CD4-positive, alpha-beta T cell treated with Interferon alpha-2 for 1 hour (primary cell): ENCODE measurements at regions not wholly inside any gene's neighbourhood (a gene's known extent, or its start where the extent isn't known, plus 50 kb on each side); places are given as distances from the start of the nearest gene placed in this dataset.
"Not testable (repeated sequence)": the region's sequence is repeated elsewhere in the genome, so short reads cannot be mapped to it uniquely, and the experiment has no call there.

ENCODE experiments used
- DNase-seq, 2 donors: peaks; one replicate each; pipeline ENCODE4 v3.0.0-alpha.2; 2020 to 2022

DNA sequence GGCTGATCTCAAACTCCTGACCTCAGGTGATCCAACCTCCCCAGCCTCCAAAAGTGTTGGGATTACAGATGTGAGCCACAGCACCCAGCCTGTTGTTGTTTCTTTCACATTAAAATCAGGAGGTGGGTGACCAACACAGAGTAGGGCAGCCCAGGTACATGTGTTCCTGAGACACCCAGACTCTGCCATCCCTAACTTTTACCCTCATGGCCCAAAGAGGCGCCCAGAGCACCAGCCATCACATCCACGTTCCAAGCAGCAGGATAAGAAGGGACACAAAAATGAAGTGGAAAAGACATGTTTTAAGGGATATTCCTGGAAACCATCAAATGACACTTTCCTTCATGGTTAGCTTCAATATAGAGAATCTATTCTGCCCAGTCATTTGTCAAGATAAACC, 159.6 kb upstream of the KLF6 start:
- no peak for DNase-seq

DNA sequence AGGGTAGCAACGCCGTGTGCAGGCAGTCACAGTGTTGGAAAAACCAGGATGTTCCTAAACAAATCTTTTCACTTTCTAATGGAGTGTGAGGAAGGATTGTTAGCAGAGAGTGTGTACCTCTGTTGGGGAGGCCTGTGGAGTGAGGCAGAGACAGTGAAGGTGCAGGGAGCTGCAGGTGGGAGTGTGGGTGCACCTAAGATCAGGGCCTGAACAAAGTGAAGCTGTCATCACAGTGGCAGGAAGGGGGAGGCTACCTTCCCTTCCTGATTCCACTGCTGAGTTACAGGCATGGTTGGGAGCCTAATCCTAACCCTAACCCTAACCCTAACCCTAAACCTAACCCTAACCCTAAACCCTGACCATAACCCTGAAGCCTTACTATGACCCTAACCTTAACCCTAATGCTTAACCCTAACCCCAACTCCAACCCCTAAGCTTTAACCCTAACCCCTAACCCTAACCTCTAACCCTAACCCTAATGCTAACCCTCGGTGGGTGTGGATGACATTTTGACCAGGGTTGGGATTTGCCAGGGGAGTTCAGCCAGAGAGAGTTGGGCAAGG, 158.8 kb upstream of the KLF6 start:
- no peak for DNase-seq

DNA sequence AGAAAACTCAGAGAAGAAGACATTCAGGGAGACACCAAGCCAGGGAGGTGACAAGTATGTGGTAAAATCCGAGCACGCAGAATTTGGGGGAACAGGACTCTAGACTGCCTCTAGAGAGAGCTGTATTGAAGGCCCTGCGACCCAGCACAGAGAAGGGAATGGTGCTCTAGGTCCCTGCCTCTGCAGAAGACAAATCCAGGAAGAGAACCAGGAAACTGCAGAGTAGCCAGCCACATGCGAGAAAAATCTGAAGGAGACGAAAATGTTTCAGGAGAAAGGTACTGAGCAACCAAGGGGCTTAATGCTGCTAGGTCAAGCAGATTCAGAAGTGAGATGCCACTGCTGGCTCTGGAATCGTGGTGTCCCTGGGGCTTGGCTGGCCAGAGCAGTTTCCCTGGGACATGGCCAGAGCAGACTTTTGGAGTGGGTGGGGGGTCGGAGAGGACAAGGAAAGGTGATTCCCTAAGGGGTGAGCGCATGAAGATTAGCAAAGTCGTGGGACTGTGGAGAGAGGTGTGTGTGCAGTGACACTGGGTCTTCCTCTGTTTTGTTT, 158.0 kb upstream of the KLF6 start:
- peak in 1 of 2 donors; percentile 31 for DNase-seq

DNA sequence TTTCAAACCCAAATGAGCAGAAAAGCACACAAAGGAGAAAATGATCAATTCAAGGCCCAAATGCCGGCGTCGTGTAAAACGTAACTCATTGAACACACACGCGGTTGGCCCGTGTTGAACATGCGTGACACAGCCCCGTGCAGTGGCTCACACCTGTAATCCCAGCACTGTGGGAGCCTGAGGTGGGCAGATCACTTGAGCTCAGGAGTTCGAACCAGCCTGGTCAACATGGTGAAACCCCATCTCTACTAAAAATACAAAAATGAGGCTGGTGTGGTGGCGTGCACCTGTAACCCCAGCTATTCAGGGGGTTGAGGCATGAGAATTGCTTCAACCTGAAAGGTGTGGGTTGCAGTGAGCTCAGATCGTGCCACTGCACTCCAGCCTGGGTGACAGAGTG, 156.7 kb upstream of the KLF6 start:
- no peak for DNase-seq

DNA sequence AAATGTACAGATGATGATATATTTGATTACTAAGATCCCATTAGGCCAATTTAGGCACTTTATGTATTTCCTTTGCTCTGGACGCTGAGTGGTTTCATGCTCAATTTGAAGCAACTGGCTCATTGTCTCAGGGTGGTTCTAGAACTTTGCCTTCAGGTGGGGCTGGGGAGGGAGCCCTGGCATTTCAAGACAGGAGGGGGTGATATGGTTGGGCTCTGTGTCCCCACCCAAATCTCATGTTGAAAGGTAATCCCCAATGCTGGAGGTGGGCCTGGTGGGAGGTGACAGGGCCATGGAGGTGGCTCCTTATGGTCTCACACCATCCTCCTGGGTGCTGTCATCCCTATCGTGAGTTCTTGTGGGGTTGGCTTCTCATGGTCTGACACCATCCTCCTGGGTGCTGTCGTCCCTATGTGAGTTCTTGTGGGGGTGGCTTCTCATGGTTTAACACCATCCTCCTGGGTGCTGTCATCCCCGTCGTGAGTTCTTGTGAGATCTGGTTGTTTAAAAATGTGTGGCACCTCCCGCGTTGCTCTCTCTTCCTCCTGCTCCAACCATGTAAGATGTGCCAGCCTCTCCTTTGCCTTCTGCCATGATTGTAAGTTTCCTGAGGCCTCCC, 151.5 kb upstream of the KLF6 start:
- DNase-seq, result no peak

DNA sequence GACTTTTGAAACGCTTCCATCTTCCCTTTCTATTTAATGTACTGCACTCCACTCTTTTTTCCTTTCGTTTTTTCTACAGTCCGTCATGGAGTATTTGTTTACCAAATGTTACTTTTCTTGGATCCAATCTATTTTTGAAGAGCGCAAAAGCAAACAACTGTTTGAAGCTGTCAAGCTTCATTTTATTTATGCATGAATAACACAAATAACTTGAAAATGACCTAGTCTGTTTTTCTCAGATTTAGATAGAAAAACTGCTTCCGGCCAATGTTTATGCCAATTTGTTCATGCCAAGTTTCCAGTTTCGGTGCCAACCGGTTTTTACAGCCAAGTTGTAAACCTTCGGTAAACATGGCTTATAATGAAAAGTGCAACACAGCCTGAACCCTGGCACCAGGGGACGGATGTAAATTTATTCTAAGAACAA, 150.9 kb upstream of the KLF6 start:
- no peak for DNase-seq

DNA sequence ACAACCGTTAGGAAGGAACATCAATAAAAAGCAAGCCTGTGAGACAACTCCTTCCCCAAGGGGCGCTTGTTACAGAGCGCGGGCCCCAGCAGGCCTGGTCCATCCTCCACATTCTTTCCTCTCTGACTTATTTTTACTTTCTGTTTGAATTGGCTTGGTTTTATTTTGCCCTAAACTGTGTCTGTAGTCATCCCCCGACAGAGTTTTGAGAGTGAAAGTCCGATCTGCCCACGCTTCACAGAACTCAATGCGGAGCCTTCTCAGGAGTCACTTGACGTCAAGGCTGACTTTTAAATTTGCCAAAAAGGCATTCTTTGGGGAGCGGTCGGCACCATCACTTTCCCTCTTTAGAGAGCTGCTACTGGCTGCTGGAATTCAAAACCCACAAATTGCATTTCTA, 150.1 kb upstream of the KLF6 start:
- DNase-seq, result peak; percentile 43 to 76

DNA sequence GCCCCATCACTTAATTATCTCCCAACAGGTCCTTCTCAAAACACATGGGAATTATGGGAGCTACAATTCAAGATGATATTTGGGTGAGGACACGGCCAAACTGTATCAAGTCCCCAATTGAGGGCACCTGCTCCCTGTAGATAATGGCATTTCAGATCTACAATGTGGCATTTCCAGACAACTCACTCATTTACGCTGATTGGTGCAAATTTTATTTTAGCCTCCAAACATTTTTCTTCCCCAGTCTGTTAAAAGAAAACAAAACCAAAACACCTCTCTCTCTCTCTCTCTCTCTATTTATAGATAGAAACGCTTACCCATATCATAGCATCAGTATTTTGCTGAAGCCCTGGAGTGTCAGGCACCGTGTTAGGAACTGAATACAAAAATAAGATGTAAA, 148.7 kb upstream of the KLF6 start:
- no peak for DNase-seq

DNA sequence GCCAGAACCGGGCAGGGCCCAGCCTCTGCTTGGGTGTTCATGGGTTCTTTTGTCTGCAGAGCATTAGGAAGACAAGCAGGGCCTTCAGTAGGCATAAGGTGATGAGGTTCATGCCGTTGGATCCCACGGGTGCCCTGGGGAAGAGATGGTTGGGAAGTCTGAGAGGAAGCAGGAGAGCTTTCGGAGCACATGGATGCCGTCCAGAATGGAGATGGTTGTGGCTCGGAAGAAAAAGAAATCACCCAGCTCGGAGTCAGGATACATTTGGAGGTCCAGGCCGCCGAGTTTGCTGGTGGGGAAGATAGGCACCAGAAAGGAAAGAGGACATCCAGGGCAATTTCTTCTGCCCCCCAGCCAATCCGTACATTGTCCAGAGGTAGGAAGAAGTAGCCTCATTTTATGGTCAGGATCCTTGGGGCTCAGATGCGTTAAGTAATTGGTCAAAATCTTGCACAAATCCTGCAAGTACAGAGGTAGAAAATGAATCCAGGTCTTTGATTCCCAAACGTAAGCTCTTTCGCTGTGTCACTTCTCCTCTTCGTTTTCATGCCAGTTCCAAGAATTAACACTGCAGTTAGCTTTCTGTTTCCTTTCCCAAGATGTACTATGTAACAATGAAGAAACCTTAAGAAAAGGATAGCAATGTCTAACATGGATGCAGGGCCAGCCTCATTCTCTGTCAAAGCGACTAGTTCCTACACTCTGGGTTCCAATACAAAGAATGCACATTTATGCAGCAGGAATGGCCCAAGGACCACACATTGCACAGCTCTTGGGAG, 147.8 kb upstream of the KLF6 start:
- peak in 1 of 2 donors; percentile 38 for DNase-seq

DNA sequence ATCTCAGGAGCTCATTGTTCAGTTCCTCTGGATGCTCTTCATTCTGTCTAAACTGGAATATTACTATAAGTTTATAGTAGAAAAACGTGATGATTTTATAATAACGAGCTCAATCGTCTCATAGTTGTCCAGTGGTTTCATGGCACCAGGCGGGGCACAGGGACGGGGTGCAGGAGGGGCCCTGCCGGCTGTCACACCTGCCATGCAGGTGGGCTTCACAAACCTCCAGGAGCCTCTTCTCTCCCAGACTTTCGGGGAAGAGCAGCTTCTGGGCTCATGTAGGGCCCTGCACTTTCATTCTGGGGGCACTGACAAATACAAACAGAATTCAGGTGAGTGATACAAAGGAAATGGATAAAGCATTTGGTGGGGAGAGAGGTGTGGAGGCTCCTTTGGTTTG, 146.9 kb upstream of the KLF6 start:
- DNase-seq, result no peak

DNA sequence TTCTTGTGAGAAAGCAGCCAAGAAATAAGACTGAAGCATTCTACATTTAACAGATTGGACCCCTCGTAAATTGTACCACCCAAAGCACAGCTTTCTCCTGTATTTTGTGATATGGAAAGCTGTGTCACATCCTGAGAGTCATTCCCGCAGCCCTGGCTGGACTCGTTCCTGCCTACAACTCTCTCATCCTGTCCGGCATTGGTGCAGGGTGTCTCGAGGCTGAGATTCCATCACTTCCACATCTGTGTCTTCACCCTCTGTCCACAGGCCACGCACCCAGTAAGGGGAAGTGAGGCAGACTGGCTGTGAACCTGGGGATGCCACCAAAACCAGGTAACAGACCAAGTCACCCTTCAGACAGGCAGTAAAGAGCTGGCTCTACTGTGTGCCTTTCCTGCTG, 146.2 kb upstream of the KLF6 start:
- no peak for DNase-seq

DNA sequence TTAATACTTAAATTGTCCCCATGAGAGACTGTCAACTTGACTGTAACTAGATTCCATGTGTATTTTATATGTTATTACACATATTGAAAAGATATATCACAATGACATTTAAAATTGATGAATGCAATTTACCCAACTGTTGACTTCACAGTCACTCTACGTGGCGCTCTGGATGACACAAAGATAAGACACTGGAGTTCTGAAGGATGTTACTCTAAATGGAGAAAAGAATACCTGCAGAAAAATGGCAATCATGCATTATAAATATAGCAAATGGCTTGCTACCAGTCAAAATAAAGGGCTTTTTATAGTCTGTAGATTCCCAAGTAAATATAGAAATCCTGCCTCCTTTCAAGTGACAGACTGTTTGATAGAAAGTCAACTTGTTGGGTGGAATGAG, 143.6 kb upstream of the KLF6 start:
- no peak for DNase-seq

DNA sequence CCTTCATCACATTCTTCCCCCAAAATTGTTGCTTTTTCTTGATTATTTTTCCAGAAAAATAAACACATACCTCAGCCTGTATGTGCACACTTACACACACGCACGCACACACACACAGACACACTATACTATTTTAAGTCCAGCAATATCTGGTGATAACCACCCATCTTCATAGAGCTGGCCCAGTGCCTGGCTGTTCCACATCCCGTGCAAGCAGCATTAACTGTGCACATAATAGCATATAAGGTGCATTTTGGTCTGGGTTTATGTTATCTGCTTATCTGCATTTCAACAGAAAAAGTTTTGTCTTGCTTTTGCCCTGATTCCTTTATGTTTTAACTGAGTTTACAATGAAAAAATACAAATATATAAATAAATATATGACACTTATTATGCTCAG, 143.1 kb upstream of the KLF6 start:
- no peak for DNase-seq

DNA sequence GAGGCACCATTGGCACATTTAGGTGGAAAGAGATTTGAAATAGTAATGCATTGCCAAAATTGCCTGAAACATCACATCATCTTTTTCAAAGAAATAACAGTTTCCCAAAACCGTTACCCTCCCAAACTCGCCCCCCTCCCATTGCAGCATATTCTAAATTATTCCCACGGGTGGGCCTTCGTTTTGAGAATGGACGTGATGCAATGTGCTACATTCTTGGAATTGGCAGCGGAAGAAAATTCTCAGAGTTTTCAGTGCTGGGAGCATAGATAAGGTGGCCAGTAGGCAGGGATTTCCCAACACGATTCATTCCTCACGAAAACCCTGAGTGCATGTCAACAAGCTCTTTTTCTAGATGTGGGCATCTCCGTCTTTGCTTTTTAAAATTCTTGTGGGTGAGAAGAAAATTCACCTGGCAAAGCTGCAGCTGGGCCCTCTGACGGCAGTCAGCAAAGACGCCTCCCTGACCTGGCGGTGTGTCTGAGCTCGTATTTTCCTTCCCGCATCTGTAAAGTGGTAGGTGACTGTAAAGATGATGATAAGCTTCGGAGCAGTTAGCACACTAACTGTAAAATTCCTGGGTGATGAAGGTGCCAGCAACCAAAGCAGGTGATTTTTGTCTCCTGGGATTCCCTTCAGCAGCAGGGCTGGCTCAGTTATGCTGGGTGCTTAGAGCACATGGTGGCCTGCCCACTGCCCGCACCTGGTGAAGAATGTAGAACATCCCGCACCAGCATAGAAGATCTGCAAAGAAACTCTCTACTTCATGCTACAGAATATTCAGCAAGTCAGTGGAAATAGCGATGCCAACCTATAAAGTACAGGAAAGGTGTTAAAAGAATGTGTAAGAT, 141.9 kb upstream of the KLF6 start:
- no peak for DNase-seq

DNA sequence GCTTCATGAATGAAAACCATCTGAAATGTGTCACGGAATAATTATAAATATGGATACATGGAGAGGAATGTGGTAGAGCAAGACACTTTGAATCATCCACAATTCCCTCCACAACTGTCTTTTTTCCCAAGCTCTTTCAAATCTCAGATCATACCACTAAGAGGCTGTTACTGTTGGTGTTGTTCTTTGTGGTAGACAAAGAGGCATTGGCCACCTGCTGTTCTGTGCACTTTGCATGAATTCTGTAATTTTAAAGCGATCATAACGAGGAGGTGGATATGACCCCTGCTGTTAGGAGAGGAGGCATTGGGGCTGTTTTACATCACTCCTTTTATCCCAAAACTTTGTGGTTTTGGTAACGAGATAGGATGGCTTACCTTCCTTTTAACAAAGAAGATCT, 141.2 kb upstream of the KLF6 start:
- DNase-seq, result no peak

DNA sequence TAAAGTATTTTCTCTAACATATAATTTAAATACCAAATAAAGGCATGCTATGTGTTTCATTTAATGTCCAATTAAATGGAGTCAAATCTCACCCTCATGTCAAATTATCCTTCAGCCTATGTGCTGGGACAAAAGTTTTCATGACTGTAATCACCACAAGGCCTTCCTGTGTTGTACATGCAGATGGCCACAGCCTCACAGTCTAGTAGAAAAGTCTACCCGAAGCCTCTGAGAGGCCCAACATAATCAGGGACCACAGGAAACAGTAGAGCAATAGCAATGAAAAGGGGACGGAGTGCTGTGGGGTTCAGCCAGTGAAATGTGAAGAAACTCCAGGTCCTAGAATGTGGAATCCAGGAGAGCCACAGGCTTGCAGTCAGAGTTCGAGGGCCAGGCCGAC, 140.2 kb upstream of the KLF6 start:
- DNase-seq, result no peak

DNA sequence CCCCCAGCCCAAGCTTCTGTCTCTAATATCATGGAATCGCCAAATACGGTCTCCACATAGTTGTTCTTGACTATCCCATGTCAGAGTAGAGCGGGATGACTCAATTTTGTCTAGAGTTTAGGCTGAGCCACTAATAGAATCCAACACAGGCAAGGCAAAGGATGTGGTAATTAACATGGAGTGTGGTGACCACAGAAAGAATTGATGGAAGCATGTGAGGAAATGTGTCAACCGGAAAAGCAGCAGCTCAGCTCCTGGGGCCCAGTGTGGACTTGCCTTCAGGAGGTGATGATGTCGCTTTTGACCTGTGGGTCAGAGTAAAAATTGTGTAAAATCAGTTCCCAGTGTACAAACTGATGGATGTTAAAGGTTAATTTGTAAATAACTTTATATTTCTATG, 139.3 kb upstream of the KLF6 start:
- no peak for DNase-seq

DNA sequence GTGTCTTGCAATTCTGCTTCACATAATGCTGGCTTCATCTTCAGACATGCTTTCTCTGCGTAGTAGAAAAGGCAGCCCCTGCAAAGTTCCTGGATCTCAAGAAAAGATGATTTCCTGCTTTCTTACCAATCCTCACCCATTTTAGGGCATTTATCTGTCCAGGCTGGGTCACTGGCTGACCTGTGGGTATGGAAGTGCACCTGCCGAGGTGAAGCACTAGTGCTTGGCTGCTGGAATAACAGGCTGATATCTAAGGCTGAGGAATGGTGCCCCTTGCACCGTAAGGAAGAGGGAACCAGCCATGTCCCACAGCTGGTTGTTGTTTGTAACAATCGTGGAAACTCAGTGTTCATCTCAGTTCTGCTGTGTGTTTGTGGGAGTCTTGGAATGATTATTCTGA, 138.0 kb upstream of the KLF6 start:
- no peak for DNase-seq

DNA sequence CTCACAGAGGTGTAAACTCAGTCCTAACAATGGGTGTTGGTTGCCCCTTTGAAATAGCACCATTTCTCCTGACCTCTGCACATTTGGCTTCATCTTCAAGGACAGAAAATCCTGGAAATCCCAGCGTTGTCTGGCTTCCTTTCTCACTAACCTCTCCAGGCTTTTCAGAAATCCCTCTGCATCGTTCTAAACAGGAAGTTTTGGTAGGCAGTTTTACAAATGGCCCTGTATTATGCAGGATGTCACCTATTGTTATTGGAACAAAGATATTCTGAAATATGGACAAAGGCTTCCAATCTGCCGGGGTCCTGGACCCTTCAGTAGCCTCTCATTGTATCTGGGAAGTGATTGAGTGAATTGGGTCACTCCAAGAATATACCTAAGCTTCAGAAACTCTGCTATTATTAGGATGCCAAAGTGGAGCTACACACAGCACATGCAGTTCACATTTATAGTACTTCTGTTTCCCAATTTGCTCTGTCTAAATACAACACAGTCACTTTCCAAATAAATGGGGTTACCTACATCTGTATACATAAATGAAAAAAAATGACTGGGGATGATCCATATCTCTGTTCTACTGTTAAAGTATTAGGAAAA, 134.8 kb upstream of the KLF6 start:
- no peak for DNase-seq

DNA sequence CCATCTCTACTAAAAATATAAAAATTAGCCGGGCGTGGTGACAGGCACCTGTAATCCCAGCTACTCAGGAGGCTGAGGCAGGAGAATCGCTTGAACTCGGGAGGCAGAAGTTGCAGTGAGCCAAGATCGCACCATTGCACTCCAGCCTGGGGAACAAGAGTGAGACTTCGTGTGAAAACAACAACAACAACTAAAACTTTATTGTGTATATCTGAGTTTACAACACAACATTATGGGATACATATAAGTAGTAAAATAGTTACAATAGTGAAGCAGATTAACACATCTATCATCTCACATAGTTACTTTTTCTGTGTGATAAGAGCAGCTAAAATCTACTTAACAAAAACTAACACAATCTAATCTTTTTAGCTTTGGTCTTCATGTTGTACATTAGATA, 132.4 kb upstream of the KLF6 start:
- DNase-seq, result not testable (repeated sequence)

DNA sequence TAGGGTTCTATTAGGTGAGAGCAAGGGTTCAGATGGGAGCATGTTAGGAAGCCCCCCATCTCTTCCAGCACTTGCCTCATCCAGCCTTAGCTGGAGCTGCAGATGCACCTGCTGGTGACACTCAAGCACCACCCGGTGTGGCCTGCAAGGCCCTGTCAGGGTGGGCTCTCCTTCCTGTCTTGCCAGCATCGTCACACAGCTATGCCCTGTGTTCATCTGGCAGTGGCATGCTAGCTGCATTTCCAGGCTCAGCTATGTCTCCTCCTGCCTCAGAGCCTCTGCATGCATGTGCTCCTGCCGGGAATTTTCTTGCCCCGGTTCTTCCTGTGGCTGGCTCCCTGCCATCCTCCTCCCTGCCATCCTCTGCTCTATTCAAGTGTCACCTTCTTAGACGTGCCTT, 129.7 kb upstream of the KLF6 start:
- DNase-seq, result no peak

DNA sequence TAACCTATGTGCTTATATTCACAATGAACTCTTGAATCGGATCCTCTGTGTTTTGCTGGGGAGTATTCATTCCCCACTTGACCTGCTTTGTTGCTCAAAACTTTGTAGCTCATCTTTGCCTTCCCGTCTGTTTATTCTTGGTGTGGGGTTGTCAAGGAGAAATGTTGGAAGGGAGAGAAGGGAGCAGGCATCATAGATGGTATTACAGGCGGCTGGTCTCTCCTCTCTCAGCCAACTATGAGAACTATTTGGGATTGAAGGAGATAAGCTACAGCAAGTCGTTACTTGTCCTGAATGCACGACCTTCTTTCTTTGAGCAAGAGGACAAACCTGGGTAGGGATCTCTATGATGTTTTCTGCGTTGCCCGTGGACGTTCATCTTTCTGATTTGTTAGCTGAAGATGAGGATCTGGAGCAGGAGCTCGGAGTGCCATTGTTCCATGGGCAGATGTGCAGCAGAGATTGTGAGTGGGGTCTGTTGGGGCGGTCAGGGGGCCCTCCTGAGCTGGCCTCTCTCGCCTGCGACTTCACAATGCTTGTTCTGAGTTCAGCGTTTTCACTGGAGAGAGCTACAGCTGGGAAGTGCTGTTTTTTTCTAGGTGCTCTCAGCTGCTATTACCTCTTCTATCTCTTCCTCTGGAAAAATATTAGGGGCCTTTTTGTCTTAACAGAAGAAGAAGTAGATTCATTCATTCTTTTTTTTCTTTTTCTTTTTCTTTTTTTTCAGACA, 126.9 kb upstream of the KLF6 start:
- no peak for DNase-seq
